ENCODE measurements at regions not wholly inside any gene's neighbourhood (a gene's known extent, or its start where the extent isn't known, plus 50 kb on each side); places are given as distances from the start of the nearest gene placed in this dataset.

DNA sequence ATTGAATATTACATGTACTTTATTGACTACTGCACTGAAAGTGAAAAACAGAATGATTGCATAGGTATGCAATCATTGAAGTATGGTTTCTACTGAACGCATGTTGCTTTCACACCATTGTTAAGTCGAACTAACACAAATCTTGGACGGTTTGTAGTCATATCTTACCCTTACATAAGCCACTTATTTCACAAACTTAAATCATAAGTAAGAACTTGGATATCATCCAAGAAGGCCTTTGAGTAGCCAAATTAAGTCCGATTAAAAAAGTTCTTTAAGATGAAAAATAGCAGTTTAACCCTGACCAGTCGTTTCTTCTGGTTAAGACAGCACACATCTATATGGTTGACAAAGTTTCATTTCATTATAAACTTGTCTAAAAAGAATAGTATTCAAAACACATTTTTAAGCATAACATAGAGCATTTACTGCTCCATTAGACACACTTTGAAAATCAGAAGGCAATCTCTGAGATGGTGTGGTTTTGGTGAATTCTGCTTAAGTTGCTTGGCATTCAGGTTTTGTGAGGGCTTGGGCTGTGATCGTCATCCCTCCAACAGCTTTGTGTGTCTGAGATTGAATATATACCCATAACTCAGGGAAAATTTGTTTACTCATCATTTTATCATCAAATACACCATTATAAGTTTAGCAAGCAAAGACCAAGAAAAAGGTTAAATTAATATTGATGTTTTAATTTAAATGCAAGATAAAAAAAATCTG is 92.2 kb downstream of the NFKBIZ start:
- no peak for TF ChIP-seq ZFX (IDR thresholded peaks at IDR 0.05; ENCODE audit: borderline replicate concordance)
- TF ChIP-seq, protein P1, sequence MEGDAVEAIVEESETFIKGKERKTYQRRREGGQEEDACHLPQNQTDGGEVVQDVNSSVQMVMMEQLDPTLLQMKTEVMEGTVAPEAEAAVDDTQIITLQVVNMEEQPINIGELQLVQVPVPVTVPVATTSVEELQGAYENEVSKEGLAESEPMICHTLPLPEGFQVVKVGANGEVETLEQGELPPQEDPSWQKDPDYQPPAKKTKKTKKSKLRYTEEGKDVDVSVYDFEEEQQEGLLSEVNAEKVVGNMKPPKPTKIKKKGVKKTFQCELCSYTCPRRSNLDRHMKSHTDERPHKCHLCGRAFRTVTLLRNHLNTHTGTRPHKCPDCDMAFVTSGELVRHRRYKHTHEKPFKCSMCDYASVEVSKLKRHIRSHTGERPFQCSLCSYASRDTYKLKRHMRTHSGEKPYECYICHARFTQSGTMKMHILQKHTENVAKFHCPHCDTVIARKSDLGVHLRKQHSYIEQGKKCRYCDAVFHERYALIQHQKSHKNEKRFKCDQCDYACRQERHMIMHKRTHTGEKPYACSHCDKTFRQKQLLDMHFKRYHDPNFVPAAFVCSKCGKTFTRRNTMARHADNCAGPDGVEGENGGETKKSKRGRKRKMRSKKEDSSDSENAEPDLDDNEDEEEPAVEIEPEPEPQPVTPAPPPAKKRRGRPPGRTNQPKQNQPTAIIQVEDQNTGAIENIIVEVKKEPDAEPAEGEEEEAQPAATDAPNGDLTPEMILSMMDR (IDR thresholded peaks at IDR 0.05): no peak
- H3K27ac ChIP-seq: no peak overlapping the region

DNA sequence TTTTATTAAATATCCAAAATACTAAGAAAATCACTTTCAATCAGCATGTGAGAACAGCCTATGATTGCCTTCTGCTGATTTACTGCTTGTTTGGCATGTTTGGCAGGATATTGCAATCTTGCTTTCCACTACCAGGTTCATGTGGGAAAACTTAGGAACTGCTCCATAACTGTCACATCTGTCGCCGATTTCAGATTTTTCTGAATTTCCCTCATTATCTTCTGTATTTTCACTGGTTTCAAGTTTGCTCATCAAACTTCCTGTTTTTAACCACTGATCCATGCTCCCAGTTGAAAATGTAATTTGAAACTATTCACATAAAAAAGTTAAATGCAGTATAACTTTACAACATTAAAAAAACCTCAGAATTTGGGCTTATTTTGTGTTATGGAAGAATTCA is 93.0 kb downstream of the NFKBIZ start:
- no peak overlapping the region for H3K27ac ChIP-seq
- TF ChIP-seq ZFX (IDR thresholded peaks at IDR 0.05; ENCODE audit: borderline replicate concordance): no peak
- TF ChIP-seq, protein P1 (IDR thresholded peaks at IDR 0.05): no peak

DNA sequence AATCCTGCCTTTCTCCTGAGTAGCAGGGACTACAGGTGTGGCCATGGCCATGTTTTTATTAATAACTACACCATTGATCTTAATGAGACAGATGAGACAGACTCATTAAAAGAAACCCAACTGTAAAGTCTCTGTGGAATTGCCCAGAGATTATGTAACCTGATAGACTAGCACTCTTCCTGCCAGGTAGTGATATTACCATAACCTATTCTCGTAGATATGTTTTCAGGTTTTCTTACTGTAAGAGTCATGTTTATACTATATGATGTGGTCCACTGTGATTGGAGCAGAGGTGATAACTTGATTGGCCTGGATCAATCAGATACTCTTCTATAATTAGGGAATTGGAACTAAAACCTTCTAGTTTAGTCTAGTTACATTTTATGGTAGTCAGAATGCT is 93.7 kb downstream of the NFKBIZ start:
- H3K27ac ChIP-seq: no peak overlapping the region
- no peak for TF ChIP-seq ZFX (IDR thresholded peaks at IDR 0.05; ENCODE audit: borderline replicate concordance)
- TF ChIP-seq, protein P1 (IDR thresholded peaks at IDR 0.05): no peak

DNA sequence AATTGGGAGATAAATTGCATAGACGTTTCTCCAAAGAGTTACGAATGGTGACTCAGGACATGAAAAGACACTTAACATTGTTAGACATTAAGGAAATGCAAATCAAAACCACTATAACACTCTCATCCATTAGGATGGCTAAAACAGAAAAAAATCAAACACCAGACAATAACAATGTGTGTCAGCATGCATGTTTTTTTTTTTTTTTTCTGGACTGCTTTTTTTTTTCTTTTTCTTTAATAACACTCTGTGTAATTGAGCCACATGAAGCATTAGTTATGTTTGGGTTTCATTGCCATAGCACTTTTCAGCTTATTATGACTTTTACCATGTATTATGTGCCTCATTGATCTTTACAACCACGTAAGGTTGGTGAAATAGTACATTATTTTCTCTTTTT is 95.0 kb downstream of the NFKBIZ start:
- TF ChIP-seq, protein P1 (IDR thresholded peaks at IDR 0.05): no peak
- H3K27ac ChIP-seq: no peak overlapping the region

DNA sequence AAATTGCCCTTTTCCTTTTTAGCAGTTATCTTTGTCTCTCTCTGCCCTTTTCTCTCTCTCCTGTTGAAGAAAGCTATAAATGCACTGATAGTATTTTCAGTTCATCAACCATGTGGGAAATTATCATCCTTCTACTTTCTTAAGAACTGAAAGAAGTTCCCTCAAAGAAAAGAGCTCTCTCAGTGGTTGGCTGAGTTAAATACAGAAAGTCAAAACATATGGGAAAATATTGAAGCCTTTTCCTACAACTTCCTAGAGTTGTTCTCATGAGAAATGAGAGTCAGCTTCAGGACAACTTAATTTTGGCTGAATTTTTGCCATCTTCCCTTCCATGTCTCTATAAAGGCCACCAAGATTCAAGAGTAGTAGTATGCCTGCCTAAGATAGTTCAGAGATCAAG is 96.7 kb downstream of the NFKBIZ start:
- no peak overlapping the region for H3K27ac ChIP-seq
- TF ChIP-seq, protein P1 (IDR thresholded peaks at IDR 0.05): no peak
- TF ChIP-seq ZFX (IDR thresholded peaks at IDR 0.05; ENCODE audit: borderline replicate concordance): no peak

DNA sequence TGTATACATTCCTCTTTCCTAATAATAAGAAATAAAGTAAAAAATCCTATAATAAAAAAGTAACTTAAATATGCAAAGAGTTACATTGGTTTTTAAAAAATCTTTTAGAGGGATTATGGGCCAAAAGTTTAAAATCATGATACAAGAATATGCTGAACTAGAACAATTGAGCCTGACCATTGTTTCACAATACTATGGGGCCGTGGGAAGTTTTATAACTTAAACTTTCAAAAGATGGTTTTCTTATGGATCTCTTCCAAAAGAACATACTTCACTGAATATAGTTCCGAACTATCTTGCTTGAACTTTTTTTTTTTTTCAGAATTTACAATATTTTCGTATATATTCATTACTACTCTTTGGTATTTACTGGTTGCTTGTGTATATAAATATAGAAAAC is 97.6 kb downstream of the NFKBIZ start:
- H3K27ac ChIP-seq: no peak overlapping the region
- TF ChIP-seq ZFX (IDR thresholded peaks at IDR 0.05; ENCODE audit: borderline replicate concordance): no peak
- TF ChIP-seq, protein P1 (IDR thresholded peaks at IDR 0.05): no peak

DNA sequence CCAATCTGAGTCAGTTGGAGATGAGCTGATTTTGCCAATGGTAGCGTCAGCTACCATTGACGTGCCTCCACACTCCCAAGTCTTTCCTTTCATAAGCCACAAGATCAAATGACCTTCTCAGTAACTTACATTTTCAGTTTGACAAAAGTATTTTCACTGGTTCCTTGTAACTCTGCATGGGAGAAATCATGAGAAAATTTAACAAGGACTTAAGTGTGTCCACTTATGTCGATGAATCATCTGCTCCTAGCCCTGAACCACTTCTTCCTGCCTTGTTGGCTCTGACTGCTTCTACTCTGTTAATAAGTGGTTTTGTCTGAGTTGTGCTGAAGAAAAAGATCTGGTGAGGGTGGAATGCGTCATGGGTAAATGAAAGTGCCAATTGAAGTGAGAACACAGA is 101.2 kb downstream of the NFKBIZ start:
- no peak for TF ChIP-seq ZFX (IDR thresholded peaks at IDR 0.05; ENCODE audit: borderline replicate concordance)
- TF ChIP-seq, protein P1 (IDR thresholded peaks at IDR 0.05): no peak
- no peak overlapping the region for H3K27ac ChIP-seq
